SIG-M5 treated with dmso at 0.1 percent for 504 hours (cell line): ENCODE measurements at regions not wholly inside any gene's neighbourhood (a gene's known extent, or its start where the extent isn't known, plus 50 kb on each side); places are given as distances from the start of the nearest gene placed in this dataset.
A peak's percentile ranks its signal among the peaks of the same experiment; 100 is the strongest.
"Not testable (repeated sequence)": the region's sequence is repeated elsewhere in the genome, so short reads cannot be mapped to it uniquely, and the experiment has no call there.

Experiments
- DNase-seq: peaks from one replicate; lab custom pipeline; 2025; ENCODE audit not compliant: unreplicated experiment; lab: John Stamatoyannopoulos, UW

- DNase-seq: not testable (repeated sequence)
Measured at GRCh38 chr7:119914119-119914518, 358.9 kb upstream of the KCND2 start.

- no peak for DNase-seq
Measured at GRCh38 chr7:119916501-119916900, 356.5 kb upstream of the KCND2 start.

- DNase-seq: no peak
Measured at GRCh38 chr7:119918185-119918584, 354.8 kb upstream of the KCND2 start.

GRCh38 chr7:119919986-119920385, 353.0 kb upstream of the KCND2 start:
- DNase-seq: no peak

GRCh38 chr7:119925581-119926289, 347.2 kb upstream of the KCND2 start:
- no peak for DNase-seq

- no peak for DNase-seq
Measured at GRCh38 chr7:119929891-119930290, 343.1 kb upstream of the KCND2 start.

GRCh38 chr7:119931230-119931824, 341.6 kb upstream of the KCND2 start:
- no peak for DNase-seq

- peak; percentile 35 for DNase-seq
Measured at GRCh38 chr7:119935418-119936025, 337.5 kb upstream of the KCND2 start.

- no peak for DNase-seq
Measured at GRCh38 chr7:119936836-119937235, 336.1 kb upstream of the KCND2 start.

- no peak for DNase-seq
Measured at GRCh38 chr7:119937745-119938144, 335.2 kb upstream of the KCND2 start.

GRCh38 chr7:119943942-119944600, 328.9 kb upstream of the KCND2 start:
- DNase-seq: no peak

GRCh38 chr7:119944601-119944972, 328.4 kb upstream of the KCND2 start:
- no peak for DNase-seq

GRCh38 chr7:119945822-119946221, 327.2 kb upstream of the KCND2 start:
- DNase-seq: no peak

GRCh38 chr7:119949053-119949452, 323.9 kb upstream of the KCND2 start:
- DNase-seq: no peak

GRCh38 chr7:119950390-119951041, 322.5 kb upstream of the KCND2 start:
- not testable (repeated sequence) for DNase-seq

- not testable (repeated sequence) for DNase-seq
Measured at GRCh38 chr7:119951614-119952013, 321.4 kb upstream of the KCND2 start.

GRCh38 chr7:119957335-119957734, 315.6 kb upstream of the KCND2 start:
- DNase-seq: no peak

- DNase-seq: no peak
Measured at GRCh38 chr7:119959811-119960210, 313.2 kb upstream of the KCND2 start.

- no peak for DNase-seq
Measured at GRCh38 chr7:119963654-119964053, 309.3 kb upstream of the KCND2 start.

- no peak for DNase-seq
Measured at GRCh38 chr7:119964065-119964464, 308.9 kb upstream of the KCND2 start.

GRCh38 chr7:119964788-119965542, 308.0 kb upstream of the KCND2 start:
- DNase-seq: no peak
